ENCODE measurements at regions not wholly inside any gene's neighbourhood (a gene's known extent, or its start where the extent isn't known, plus 50 kb on each side); places are given as distances from the start of the nearest gene placed in this dataset.

GRCh38 chr1:83112248-83112885 is 886.6 kb downstream of the TTLL7 start:
- Histone ChIP-seq H3K27me3 (no peaks in the 10 kb centered on the region), H3K4me3 (no peak overlapping the region), H3K4me1 (ENCODE audit: insufficient read depth) (no peaks in the 10 kb centered on the region), H3K27ac (no peak overlapping the region), H3K36me3 (no peaks in the 10 kb centered on the region), H3K9me3 (no peaks in the 10 kb centered on the region)
- TF ChIP-seq POLR2A (IDR thresholded peaks at IDR 0.05) = no peak
- TF ChIP-seq CTCF (IDR thresholded peaks at IDR 0.05) = no peak
- no peak for TF ChIP-seq EP300 (IDR thresholded peaks at IDR 0.05)
- 93 to 97% (median 96%) methylated on average over 3 of the region's 3 CpGs for WGBS, 3 donors
- DNase-seq = no peak
- intact Hi-C loops (cut with DNase I) = no loop called here

GRCh38 chr1:83110156-83110555 is 888.8 kb downstream of the TTLL7 start:
- no peak for TF ChIP-seq POLR2A (IDR thresholded peaks at IDR 0.05)
- no peak for TF ChIP-seq CTCF (IDR thresholded peaks at IDR 0.05)
- no peak for TF ChIP-seq EP300 (IDR thresholded peaks at IDR 0.05)
- Histone ChIP-seq H3K36me3 (no peaks in the 10 kb centered on the region), H3K9me3 (no peaks in the 10 kb centered on the region), H3K4me1 (ENCODE audit: insufficient read depth) (no peaks in the 10 kb centered on the region), H3K4me3 (no peak overlapping the region), H3K27ac (no peak overlapping the region), H3K27me3 (no peaks in the 10 kb centered on the region)
- 86 to 90% (median 90%) methylated on average over 2 of the region's 2 CpGs for WGBS, 3 donors
- DNase-seq = no peak
- intact Hi-C loops (cut with DNase I) = no loop called here

GRCh38 chr1:83109692-83110091 is 889.2 kb downstream of the TTLL7 start:
- intact Hi-C loops (cut with DNase I) = no loop called here
- no peaks in the 10 kb centered on the region for H3K4me1 ChIP-seq (ENCODE audit: insufficient read depth)
- H3K36me3 ChIP-seq = no peaks in the 10 kb centered on the region
- no peak overlapping the region for H3K4me3 ChIP-seq
- no peak for DNase-seq
- H3K27me3 ChIP-seq = no peaks in the 10 kb centered on the region
- no peak for TF ChIP-seq EP300 (IDR thresholded peaks at IDR 0.05)
- WGBS, 3 donors = 57 to 100% (median 98%) methylated on average over 1 of the region's 1 CpG
- H3K27ac ChIP-seq = no peak overlapping the region
- no peaks in the 10 kb centered on the region for H3K9me3 ChIP-seq

GRCh38 chr1:83104558-83104957 is 894.4 kb downstream of the TTLL7 start:
- Histone ChIP-seq H3K36me3 (no peaks in the 10 kb centered on the region), H3K4me3 (no peak overlapping the region), H3K27ac (no peak overlapping the region), H3K27me3 (no peaks in the 10 kb centered on the region), H3K4me1 (ENCODE audit: insufficient read depth) (no peaks in the 10 kb centered on the region), H3K9me3 (no peaks in the 10 kb centered on the region)
- TF ChIP-seq EP300 (IDR thresholded peaks at IDR 0.05) (no peak), CTCF (IDR thresholded peaks at IDR 0.05) (no peak)
- no peak for DNase-seq
- intact Hi-C loops (cut with DNase I) = no loop called here
- whole genome bisulfite sequencing, 3 donors = 77 to 100% (median 94%) methylated on average over 2 of the region's 2 CpGs

GRCh38 chr1:83103341-83103740 is 895.6 kb downstream of the TTLL7 start:
- Histone ChIP-seq H3K27ac (no peak overlapping the region), H3K36me3 (no peaks in the 10 kb centered on the region), H3K27me3 (no peaks in the 10 kb centered on the region), H3K9me3 (no peaks in the 10 kb centered on the region), H3K4me1 (ENCODE audit: insufficient read depth) (no peaks in the 10 kb centered on the region), H3K4me3 (no peak overlapping the region)
- 60 to 70% (median 62%) methylated on average over 2 of the region's 2 CpGs for WGBS, 3 donors
- intact Hi-C loops (cut with DNase I) = no loop called here
- no peak for DNase-seq
- TF ChIP-seq CTCF (IDR thresholded peaks at IDR 0.05) (no peak), POLR2A (IDR thresholded peaks at IDR 0.05) (no peak), EP300 (IDR thresholded peaks at IDR 0.05) (no peak)
